ENCODE measurements at regions not wholly inside any gene's neighbourhood (a gene's known extent, or its start where the extent isn't known, plus 50 kb on each side); places are given as distances from the start of the nearest gene placed in this dataset.

DNA sequence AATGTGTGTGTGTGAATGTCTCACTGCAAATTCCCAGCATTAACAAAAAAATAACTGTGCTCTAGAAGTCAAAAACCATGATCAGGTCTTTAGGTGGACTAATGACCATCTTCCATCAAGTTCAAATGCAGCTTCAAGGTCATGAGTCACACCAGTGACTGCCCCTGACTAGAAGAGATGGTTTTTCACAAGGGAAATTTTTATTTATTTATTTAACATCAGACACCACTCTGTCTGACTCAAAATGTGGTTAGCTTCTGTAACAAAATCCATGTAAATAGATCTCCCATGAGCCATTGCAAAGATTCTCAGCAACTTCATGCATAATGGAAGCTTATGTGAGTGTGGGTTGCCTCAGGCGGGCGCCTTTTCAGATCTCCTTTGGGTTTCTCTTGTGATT, 219.2 kb downstream of the KIT start:
- TF ChIP-seq, protein P1, sequence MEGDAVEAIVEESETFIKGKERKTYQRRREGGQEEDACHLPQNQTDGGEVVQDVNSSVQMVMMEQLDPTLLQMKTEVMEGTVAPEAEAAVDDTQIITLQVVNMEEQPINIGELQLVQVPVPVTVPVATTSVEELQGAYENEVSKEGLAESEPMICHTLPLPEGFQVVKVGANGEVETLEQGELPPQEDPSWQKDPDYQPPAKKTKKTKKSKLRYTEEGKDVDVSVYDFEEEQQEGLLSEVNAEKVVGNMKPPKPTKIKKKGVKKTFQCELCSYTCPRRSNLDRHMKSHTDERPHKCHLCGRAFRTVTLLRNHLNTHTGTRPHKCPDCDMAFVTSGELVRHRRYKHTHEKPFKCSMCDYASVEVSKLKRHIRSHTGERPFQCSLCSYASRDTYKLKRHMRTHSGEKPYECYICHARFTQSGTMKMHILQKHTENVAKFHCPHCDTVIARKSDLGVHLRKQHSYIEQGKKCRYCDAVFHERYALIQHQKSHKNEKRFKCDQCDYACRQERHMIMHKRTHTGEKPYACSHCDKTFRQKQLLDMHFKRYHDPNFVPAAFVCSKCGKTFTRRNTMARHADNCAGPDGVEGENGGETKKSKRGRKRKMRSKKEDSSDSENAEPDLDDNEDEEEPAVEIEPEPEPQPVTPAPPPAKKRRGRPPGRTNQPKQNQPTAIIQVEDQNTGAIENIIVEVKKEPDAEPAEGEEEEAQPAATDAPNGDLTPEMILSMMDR (IDR thresholded peaks at IDR 0.05 in 2 of 3, conservative IDR thresholded peaks at IDR 0.05 in 1 of 3; ENCODE audit: borderline replicate concordance in 1 of 3, insufficient read depth in 1 of 3, low read depth in 2 of 3, low read length in 2 of 3): no peak
- no peak for TF ChIP-seq ZBTB33 (IDR thresholded peaks at IDR 0.05; ENCODE audit: extremely low read depth, insufficient replicate concordance, low read length)
